HG02870 (cell line): ENCODE measurements at regions not wholly inside any gene's neighbourhood (a gene's known extent, or its start where the extent isn't known, plus 50 kb on each side); places are given as distances from the start of the nearest gene placed in this dataset.

Experiments used
- ATAC-seq: cut with Tn5 transposase; IDR thresholded peaks from one replicate; pipeline ENCODE4 v1.9.1; 2021; ENCODE audit warnings: mild to moderate bottlenecking, moderate library complexity; ENCODE audit not compliant: unreplicated experiment

DNA sequence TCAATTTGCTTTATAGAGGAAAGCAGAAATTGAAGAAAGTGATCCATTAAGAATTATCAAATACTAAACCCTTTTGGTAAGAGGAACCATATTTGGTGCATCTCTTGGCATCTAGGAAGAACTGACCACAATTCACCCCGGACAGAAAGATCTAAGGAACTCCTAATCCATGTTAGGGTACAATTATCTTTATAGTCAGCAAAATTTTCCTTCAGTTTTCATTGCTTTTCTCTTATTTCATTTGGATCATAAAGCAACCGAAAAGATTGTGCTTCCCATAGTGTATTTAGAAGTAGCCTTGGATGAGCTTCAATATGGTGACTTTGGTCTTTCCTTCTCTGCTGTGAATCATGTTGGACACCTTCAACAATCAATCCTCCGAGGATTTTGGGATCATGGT, 50.1 kb upstream of the IGFBP5 start:
- no peak for ATAC-seq
